GM12892 (cell line): ENCODE measurements at regions not wholly inside any gene's neighbourhood (a gene's known extent, or its start where the extent isn't known, plus 50 kb on each side); places are given as distances from the start of the nearest gene placed in this dataset.

Source experiments
- DNase-seq: peaks from one replicate; pipeline ENCODE4 v3.0.0; 2011; ENCODE audit not compliant: insufficient read length
- FAIRE-seq: peaks from 2 replicates; lab custom pipeline; 2011; peaks lifted over from hg19 to GRCh38; lab: Jason Lieb, UNC
- POLR2A ChIP-seq: IDR thresholded peaks from 2 replicates; pipeline ENCODE4 v1.6.1; 2011; ENCODE audit warnings: low read depth, low read length, control low read depth
- POLR2AphosphoS5 ChIP-seq: IDR thresholded peaks from 2 replicates; pipeline ENCODE4 v1.6.1; 2011; ENCODE audit warnings: low read depth, low read length, control low read depth
- TAF1 ChIP-seq: IDR thresholded peaks from 2 replicates; pipeline ENCODE4 v1.6.1; 2011; ENCODE audit warnings: low read depth, mild to moderate bottlenecking, control low read depth, low read length, borderline replicate concordance

DNA sequence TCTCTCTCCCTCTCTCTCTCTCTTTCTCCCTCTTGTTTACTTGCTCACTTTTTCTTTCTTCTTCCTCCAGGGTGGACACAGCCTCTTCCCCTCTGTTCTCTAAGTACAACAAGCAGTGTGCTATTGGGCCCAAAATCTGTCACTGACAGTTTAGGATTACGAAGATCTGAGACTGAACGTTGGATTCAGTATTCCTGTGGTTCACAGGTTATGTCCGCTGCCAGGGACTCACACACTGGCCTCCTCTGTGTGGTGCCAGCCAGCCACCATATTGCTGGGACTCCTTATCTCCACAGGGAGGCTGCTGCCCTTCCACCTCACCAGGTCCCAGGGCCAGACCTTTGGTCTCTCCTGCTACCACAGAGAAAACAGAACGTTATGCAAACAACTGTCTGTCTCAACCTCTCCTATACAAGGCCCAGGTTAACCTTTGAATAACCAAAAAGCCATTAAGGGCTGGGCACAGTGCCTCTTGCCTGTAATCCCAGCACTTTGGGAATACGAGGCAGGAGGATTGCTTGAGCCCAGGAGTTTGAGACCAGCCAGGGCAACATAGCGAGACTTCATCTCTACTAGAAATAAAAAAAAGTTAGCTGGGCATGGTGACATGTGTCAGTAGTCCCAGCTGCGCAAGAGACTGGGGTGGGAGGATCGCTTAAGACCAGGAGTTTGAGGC, 171.9 kb upstream of the RAB4A start:
- TF ChIP-seq POLR2A (no peak), TAF1 (no peak), POLR2AphosphoS5 (no peak)
- no peak for FAIRE-seq
- no peak for DNase-seq

DNA sequence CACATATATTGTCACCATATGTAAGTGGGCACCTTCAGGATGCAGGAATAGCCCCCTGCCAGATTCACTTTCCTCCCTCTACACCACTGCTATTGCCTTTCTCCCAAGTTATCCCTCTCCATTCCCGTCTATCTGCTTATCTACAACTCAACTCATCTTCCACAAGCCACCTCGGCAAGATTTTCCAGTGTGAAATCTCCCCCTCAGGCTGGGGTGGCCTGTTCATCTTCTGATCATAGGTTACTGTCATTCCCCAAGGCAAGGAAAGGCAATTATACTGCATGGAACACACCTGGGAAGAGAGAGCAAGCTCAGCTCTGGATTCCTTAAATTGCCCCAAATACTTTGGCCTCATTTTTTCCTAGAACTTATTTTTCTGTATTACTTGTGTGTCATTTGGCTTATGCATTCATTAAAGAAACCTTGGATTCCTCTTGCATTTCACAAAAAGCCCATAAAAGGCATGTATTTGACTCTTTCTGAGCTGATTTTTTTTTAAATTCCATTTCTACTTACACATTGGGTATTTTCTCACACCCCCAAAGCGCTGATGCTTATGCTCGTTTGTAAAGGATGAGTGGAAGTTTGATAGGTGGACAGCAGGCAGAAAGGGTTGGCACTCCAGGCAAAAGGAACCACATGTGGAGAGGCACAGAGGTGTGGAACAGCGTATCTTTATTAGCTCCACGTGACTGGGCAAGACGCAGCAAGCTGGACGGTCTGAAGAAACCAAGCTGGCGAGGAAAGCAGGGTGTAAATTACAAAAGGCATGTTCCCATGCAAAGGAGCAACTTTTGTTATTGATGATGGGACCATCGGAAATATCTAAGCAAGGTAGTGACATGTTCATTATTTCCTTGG, 169.7 kb upstream of the RAB4A start:
- no peak for DNase-seq

DNA sequence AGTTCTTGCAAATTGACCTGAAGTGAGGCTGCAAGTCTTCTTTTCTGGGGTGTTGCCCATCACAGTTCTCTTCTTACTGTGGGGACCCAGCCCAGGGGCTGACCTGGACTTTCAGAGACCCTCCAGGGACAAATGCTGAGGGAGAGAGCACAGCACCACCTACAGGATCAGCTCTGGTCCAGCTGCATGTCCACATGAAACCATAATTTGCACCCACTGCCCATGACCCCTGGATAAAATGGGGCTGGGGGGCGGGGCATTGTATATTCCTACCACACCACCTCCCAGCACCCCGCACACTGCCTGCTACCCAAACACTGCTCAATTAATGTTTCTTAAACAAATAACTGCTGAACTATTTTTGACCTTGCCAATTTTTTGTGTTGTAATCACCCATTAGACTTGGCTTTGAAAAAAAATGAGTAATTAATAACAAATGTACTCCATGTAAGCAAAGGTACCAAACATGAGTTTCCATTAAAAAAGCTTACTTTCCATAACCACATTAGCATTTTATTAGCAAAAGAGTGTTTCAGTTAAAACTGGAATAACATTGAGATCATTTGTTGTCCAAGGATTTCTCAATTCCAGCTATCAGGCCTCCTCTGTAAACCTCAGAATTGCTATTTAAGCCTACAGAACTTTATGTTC, 168.0 kb upstream of the RAB4A start:
- DNase-seq (no peak), FAIRE-seq (no peak)
- TF ChIP-seq POLR2A (no peak), TAF1 (no peak)

More for the DNA sequence above, 169.7 kb upstream of the RAB4A start:
- no peak for FAIRE-seq
- TF ChIP-seq POLR2AphosphoS5 = no peak
- no peak for TF ChIP-seq POLR2A
- no peak for TF ChIP-seq TAF1

DNA sequence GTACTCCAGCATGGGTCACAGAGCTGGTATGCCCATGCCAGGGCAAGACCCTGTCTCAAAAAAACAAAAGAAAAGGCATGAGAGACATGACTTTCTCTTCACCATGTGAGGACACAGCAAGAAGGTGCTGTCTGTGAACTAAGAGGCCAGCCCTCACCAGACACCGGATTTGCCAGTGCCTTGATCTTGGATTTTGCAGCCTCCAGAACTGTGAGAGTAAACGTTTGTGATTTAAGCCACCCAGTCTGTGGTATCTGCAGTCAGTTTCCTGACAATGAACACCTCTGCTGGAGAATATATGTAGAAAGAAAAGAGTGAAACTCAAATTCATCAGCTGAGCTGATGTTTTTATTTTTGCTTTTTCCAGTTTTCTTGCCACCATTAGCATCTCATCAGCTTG, 166.3 kb upstream of the RAB4A start:
- FAIRE-seq = no peak
- TF ChIP-seq POLR2A = no peak
- TF ChIP-seq TAF1 = no peak
- TF ChIP-seq POLR2AphosphoS5 = no peak

DNA sequence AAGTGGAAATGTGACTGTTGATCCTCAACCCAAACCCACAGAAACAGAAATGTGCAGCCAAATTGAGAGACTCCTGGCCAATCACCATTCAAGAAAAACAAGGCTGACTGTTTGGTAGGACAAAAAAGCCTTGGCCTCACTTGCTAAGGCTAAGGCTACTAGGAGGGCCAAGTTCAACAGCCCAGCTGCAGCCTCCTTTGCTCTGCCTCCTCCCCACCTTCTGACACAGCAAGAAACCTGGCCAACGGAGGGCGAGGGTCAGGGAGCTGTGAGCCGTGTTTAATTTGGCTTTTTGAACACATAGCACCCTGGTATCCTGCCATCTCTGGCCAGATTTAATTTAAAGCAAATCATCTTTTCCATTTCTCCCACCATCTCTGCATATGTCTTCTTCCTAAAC, 165.8 kb upstream of the RAB4A start:
- FAIRE-seq (no peak), DNase-seq (no peak)
- TF ChIP-seq POLR2A (no peak), POLR2AphosphoS5 (no peak), TAF1 (no peak)

More for the DNA sequence above, 166.3 kb upstream of the RAB4A start:
- no peak for DNase-seq

DNA sequence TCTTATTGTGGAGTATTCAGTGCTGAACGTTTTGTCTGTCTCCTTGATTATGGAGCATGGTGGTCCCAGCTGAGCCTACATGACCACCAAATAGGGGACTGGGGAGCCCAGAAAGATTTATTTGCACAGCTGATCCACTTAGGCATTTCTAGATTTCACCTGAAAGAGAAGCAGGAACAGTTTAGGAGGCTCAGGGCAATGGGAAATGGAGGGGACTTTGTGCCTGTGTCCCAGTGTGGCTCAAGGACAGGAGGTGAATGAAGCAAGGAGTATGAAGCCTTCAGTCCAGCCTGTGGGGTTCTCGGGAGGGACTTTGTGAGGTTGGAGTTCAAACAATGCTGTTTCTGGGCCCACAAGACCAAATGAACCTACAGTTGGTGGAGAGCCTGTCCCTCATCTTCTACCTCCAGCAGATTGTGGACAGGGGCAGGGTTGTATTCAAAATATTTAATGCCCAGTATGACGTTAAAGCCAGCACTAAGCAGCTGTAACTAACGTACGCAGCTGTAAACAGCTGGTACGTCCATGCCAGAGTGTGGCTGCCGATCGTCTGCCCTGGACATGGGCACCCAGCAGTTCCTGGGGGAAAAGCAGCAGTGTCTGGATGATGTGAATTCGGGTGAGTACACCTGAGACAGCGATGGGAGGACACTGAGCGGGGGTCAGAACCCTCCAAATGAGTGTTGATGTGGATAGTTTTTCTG, 164.9 kb upstream of the RAB4A start:
- TF ChIP-seq POLR2AphosphoS5 (no peak), TAF1 (no peak), POLR2A (no peak)
- no peak for FAIRE-seq

DNA sequence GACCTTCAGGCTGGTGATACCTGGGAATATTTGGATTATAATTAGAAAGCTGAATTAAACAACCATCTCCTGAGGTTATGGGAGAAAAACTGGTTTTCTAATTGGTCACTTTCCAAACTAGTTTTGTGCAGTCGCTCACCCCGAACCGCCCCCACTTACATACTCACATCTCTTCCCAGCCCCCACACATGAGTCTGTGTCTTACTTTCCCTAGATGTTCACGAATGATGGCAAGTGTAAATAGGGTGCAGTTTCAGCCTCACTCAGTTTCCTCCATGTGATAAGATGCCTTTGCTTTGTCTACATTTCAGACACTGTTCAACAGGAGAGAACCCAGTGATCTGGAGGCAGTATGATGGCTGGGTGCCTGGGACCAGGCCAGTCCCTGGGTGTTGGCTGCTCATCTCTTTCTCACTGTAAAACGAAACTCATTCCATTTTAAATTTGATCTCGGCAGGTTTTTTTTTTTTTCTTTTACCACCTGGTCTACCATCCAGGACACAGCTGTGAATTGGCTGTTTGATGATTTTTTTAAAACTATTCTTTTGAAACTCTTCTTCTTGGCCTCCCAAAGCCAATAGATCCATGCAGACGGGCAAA, 164.3 kb upstream of the RAB4A start:
- DNase-seq (no peak), FAIRE-seq (no peak)
- TF ChIP-seq TAF1 (no peak), POLR2AphosphoS5 (no peak), POLR2A (no peak)

More for the DNA sequence above, 164.9 kb upstream of the RAB4A start:
- DNase-seq = no peak

DNA sequence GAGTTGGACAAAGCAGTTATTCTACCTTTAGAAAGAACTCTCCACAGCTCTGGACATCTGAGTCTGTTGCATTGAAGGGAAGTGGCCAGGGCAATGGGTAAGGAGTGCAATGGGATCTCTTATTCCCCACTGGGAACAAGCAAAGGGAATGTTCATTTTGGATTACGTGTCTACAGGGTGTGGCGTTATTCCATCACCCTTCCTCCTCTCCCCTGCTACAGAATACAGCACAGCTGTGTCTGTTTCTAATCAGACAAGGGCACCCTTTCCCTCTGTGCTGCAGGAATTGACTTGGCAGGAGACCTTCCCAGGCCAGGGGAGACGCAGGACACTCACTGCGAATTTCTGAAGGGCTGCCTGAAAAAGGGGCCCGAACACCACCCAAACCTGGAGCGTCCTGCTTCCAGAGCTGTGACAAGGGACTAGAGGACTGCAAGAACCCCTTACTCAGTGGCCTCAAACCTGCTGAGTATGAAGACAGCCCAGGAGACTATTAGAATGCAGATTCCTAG, 163.6 kb upstream of the RAB4A start:
- FAIRE-seq (no peak), DNase-seq (no peak)
- TF ChIP-seq TAF1 = no peak
- TF ChIP-seq POLR2A = no peak
- TF ChIP-seq POLR2AphosphoS5 = no peak

DNA sequence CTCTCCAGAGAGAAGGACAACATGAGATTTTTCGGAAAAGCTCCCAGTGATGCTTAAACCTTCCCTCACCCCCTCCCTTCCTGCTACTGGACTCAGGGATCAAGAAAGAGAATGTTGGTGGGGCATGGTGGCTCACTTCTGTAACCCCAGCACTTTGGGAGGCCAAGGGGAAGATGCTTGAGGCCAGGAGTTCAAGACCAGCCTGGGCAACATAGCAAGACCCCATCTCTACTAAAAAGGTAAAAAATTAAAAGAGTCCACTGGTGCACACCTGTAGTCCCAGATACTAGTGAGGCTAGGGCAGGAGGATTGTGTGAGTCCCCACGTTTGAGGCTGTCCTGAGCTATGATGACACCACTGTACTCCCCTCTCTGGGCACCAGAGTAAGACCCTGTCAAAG, 162.9 kb upstream of the RAB4A start:
- TF ChIP-seq POLR2A (no peak), POLR2AphosphoS5 (no peak), TAF1 (no peak)
- FAIRE-seq = no peak
- DNase-seq = no peak

DNA sequence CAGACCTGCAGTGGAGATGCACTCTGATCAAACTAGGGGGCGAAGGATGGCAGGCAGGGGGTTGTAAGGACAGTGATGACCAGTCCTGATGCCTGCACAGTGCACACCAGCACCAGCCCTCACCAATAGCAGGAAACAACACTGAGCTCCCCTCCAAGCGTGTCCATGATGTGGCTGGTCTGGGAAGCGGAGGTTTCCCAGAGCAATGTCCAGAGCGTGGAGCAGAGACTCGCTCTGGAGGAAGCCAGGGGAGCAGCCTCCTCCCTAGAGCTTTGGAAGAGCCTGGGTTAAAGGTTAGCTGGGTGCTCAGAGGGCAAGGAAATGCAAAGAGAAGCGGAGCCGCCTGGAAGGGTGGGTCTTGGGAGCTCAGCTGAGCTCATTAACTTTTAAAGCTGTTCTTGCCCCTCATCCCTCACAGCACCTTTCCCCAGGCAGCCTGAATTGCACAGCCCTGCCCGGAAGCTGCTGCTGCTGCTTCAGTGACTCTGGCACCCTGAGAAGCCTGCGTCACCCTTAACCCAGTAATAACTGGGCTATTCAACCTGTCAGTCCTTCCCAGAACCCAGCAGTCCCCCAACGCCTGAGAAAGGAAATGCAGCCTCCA, 162.2 kb upstream of the RAB4A start:
- TF ChIP-seq POLR2A (no peak), TAF1 (no peak), POLR2AphosphoS5 (no peak)
- DNase-seq = no peak
- no peak for FAIRE-seq
